ENCODE measurements at regions not wholly inside any gene's neighbourhood (a gene's known extent, or its start where the extent isn't known, plus 50 kb on each side); places are given as distances from the start of the nearest gene placed in this dataset.
"Not testable (repeated sequence)": the region's sequence is repeated elsewhere in the genome, so short reads cannot be mapped to it uniquely, and the experiment has no call there.

GRCh38 chr12:73677520-73678291, 859.9 kb upstream of the ATXN7L3B start:
- TF ChIP-seq CTCF (IDR thresholded peaks at IDR 0.05 in 8 of 11, conservative IDR thresholded peaks at IDR 0.05 in 3 of 11) (no peak), POLR2AphosphoS5 (IDR thresholded peaks at IDR 0.05) (no peak), POLR2A (IDR thresholded peaks at IDR 0.05) (no peak)
- no peak overlapping the region for H3K27ac ChIP-seq
- WGBS, 5 donors = 60 to 82% (median 76%) methylated on average over 4 of the region's 4 CpGs
- DNase-seq = no peak
- intact Hi-C loops (cut with DNase I; ENCODE audit: low total_unique reads) = no loop called here
- no peaks in the 10 kb centered on the region for H3K4me1 ChIP-seq
- no peak overlapping the region for H3K4me3 ChIP-seq
- H3K27me3 ChIP-seq (replicated peaks in 1 of 7) = no peaks in the 10 kb centered on the region
- no peaks in the 10 kb centered on the region for H3K36me3 ChIP-seq
- no peaks in the 10 kb centered on the region for H3K9me3 ChIP-seq

GRCh38 chr12:73678335-73678734, 859.3 kb upstream of the ATXN7L3B start:
- no peak for DNase-seq
- intact Hi-C loops (cut with DNase I; ENCODE audit: low total_unique reads) = no loop called here
- WGBS, 5 donors = 85 to 93% (median 90%) methylated on average over 3 of the region's 3 CpGs

GRCh38 chr12:73699318-73699717, 838.3 kb upstream of the ATXN7L3B start:
- DNase-seq = no peak
- Histone ChIP-seq H3K4me3 (no peak overlapping the region), H3K27me3 (replicated peaks in 1 of 7) (no peaks in the 10 kb centered on the region), H3K4me1 (no peaks in the 10 kb centered on the region), H3K36me3 (no peaks in the 10 kb centered on the region), H3K9me3 (peaks cover 0 to 17% (median 3%) of the 10 kb centered on the region in 8 donors), H3K27ac (no peak overlapping the region)
- intact Hi-C loops (cut with DNase I; ENCODE audit: low total_unique reads) = no loop called here
- 25 to 66% (median 45%) methylated on average over 1 of the region's 1 CpG for whole genome bisulfite sequencing, 5 donors
- TF ChIP-seq POLR2AphosphoS5 (IDR thresholded peaks at IDR 0.05) (no peak), POLR2A (IDR thresholded peaks at IDR 0.05) (no peak), CTCF (IDR thresholded peaks at IDR 0.05 in 8 of 11, conservative IDR thresholded peaks at IDR 0.05 in 3 of 11) (no peak)

More at GRCh38 chr12:73678335-73678734, 859.3 kb upstream of the ATXN7L3B start:
- Histone ChIP-seq H3K36me3 (no peaks in the 10 kb centered on the region), H3K4me1 (no peaks in the 10 kb centered on the region), H3K4me3 (no peak overlapping the region), H3K27ac (no peak overlapping the region), H3K27me3 (replicated peaks in 1 of 7) (no peaks in the 10 kb centered on the region), H3K9me3 (no peaks in the 10 kb centered on the region)
- no peak for TF ChIP-seq CTCF (IDR thresholded peaks at IDR 0.05 in 8 of 11, conservative IDR thresholded peaks at IDR 0.05 in 3 of 11)
- TF ChIP-seq POLR2AphosphoS5 (IDR thresholded peaks at IDR 0.05) = no peak
- no peak for TF ChIP-seq POLR2A (IDR thresholded peaks at IDR 0.05)

GRCh38 chr12:73714655-73715054, 823.0 kb upstream of the ATXN7L3B start:
- TF ChIP-seq POLR2AphosphoS5 (IDR thresholded peaks at IDR 0.05) = no peak
- no peak for TF ChIP-seq POLR2A (IDR thresholded peaks at IDR 0.05)
- TF ChIP-seq CTCF (IDR thresholded peaks at IDR 0.05 in 8 of 11, conservative IDR thresholded peaks at IDR 0.05 in 3 of 11) = no peak
- WGBS, 5 donors = 77 to 89% (median 81%) methylated on average over 2 of the region's 2 CpGs
- Histone ChIP-seq H3K27ac (no peak overlapping the region), H3K36me3 (no peaks in the 10 kb centered on the region), H3K27me3 (replicated peaks in 1 of 7) (no peaks in the 10 kb centered on the region), H3K4me1 (no peaks in the 10 kb centered on the region), H3K9me3 (peaks cover 0 to 5% (median 0%) of the 10 kb centered on the region in 8 donors), H3K4me3 (no peak overlapping the region)
- no peak for DNase-seq
- intact Hi-C loops (cut with DNase I; ENCODE audit: low total_unique reads) = no loop called here

- H3K9me3 ChIP-seq; intact Hi-C loops (cut with DNase I; ENCODE audit: low total_unique reads); H3K27ac ChIP-seq; H3K4me1 ChIP-seq; H3K27me3 ChIP-seq (replicated peaks in 1 of 7); H3K4me3 ChIP-seq; H3K36me3 ChIP-seq; DNase-seq: not testable (repeated sequence)
- 39 to 88% (median 69%) methylated on average over 2 of the region's 2 CpGs for WGBS, 5 donors
Measured at GRCh38 chr12:73716143-73716542, 821.5 kb upstream of the ATXN7L3B start.

Data from spleen (tissue), 11 donors.